Activated CD8-positive, alpha-beta memory T cell treated with anti-CD3 and anti-CD28 coated beads for 36 hours (primary cell): ENCODE measurements at regions not wholly inside any gene's neighbourhood (a gene's known extent, or its start where the extent isn't known, plus 50 kb on each side); places are given as distances from the start of the nearest gene placed in this dataset.
"Not testable (repeated sequence)": the region's sequence is repeated elsewhere in the genome, so short reads cannot be mapped to it uniquely, and the experiment has no call there.

ENCODE experiments used
- CTCF ChIA-PET: fragments of 350-600 bp; sonication (Branson Sonifier 250); formaldehyde crosslinking; loops from one replicate; lab custom pipeline; 2021; ENCODE audit warnings: antibody characterized with exemption; lab: Charles Lee
- POLR2A ChIA-PET: fragments of 350-600 bp; sonication (Branson Sonifier 250); formaldehyde crosslinking; loops from one replicate; lab custom pipeline; 2021; ENCODE audit warnings: antibody characterized with exemption; lab: Charles Lee

DNA sequence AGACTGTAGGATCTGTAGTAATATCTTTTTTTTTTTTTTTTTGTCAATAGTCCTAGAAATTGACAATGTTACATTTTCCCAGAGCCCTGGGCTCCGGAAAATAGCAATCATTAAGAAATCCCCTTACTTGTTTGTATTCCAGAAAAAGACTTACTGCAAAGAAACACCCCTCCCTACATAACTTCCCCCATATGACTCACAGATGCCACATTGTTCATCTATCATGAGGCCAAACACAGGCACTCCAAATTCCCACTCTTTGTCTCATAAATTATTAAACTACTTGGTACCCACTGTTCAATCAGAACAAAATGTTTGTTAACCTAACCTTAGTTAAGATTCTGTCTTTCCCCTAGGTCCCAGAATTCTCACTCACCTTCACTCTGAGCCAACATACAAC, 53.5 kb downstream of the TEX51 start:
- ChIA-PET POLR2A (no interaction called here), CTCF (no interaction called here)

DNA sequence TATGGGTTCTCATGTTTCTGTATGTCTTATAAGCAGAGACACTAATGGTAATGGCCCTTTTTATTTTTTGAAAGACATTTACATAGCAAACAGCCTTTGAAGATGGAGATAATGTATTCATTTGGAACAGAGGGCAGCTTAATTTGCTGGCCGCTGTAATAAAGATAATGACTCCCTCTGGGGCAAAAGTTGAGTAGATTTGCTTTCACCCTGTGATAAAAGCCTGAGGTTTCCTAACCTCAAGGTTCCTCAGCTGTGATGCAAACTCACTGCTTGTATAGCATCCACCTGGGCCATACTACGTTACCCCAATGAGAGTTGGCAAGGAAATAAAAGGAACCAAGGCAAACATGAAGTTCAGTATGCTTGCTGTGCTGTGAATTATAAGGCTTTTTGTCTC, 54.8 kb downstream of the TEX51 start:
- POLR2A ChIA-PET = no interaction called here
- CTCF ChIA-PET = no interaction called here

DNA sequence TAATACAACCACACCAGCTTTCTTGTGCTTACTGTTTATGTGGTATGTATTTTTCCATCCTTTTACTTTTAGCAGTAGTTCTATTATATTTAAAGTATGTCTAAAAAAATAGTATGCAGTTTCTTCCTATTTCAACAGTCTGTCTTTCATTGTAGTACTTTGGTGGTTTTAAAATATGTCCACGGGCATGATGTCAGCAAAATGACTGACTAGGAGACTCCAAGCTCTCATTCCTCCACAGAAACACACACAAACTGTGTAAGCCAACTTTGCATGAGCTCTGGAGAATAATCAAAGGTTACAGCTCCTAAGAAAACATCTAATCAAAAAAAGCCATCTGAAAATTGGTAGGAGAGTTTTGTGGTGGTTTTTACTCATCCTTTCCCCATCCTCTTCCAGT, 56.1 kb downstream of the TEX51 start:
- CTCF ChIA-PET = no interaction called here

DNA sequence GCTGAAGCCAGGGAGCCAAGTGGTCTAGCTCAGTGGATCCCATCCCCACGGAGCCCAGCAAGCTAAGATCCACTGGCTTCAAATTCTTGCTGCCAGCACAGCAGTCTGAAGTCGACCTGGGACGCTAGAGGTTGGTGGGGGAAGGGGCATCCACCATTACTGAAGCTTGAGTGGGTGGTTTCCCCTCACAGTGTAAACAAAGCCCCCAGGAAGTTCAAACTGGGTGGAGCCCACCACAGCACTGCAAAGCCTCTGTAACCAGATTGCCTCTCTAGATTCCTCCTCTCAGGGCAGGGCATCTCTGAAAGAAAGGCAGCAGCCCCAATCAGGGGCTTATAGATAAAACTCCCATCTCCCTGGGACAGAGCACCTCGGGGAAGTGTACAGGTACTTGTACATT, 58.1 kb downstream of the TEX51 start:
- CTCF ChIA-PET, POLR2A ChIA-PET: not testable (repeated sequence)

More for the DNA sequence above, 56.1 kb downstream of the TEX51 start:
- POLR2A ChIA-PET = no interaction called here

DNA sequence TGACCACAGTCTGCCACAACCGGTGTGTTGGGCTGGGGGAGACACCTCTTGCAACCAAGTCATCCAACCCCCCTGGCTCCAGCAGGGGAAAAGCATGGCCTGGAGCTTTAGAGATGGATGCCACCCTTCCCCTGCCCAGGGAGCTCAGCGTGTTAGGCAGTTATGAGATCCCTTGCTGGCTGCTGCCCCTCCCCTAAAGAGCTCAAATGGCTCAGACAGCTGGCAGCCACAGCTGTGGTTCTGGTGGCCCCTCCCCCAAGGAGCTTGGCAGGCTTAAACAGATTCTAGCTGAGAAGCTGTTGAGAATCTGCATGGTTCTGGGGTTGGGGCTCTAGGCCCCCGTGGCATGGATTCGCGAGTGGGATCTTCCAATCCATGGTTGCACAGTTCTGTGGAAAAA, 64.7 kb downstream of the TEX51 start:
- POLR2A ChIA-PET = no interaction called here
- CTCF ChIA-PET = no interaction called here

DNA sequence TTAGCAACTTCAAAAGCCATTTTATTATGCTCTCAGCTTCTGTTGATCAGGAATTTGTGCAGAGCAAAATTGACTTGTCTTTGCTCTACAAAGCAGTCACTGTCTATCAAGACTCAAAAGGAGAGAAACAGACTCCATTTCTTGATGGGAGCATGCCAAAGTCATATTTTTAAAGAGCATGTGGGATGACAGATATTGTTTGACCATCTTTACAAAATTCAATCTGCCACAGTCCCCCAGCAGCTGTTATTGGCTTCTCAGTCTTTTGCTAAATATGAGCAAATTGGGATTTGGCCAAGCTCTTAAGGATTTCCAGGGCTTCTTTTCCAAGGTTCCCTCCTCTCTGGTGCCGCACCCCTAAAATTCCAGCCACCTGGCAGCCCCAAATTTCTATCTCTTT, 67.9 kb downstream of the TEX51 start:
- POLR2A ChIA-PET = no interaction called here
- CTCF ChIA-PET = no interaction called here

DNA sequence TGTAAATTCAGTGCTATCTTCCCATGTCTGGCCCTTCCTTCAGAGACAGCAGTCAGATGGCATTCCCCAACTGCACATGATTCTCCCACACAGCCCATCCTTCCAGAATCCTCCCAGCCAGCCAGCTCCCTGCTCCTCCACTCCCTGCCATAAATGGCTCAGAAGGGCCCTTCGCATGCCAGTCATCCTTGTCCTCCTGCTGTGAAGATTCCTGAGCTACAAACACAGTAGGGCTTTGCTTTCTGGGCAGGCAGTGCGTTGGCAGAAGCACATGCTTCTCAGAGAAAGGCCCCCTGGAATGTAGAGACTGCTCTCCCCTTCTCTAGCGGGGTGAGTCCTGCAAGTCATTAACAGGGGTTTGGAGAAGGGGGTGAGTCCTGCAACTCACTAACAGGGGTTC, 71.9 kb downstream of the TEX51 start:
- ChIA-PET CTCF (no interaction called here), POLR2A (no interaction called here)

DNA sequence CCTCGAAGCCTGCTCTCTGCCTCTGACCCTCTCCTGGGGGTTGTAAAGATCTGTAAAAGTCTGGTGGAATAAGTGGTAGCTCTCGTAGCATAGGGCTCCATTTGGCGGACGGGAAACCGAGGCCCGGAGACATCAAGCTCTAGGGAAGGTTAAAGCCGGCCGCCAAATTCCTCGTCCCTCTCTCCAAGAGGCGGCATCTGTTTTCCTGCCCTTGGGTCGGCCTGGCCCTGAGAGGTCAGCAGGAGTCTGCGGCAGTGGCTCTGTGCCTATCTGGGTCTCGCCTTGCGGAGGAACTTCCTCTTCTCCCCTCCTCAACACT, 72.4 kb downstream of the TEX51 start:
- ChIA-PET POLR2A (no interaction called here), CTCF (interaction anchor here (1.3 to 1.7 kb wide), 2 partner anchors 82 to 443 kb away, joined by 3 read pairs; no protein-coding TSS in a partner anchor)

DNA sequence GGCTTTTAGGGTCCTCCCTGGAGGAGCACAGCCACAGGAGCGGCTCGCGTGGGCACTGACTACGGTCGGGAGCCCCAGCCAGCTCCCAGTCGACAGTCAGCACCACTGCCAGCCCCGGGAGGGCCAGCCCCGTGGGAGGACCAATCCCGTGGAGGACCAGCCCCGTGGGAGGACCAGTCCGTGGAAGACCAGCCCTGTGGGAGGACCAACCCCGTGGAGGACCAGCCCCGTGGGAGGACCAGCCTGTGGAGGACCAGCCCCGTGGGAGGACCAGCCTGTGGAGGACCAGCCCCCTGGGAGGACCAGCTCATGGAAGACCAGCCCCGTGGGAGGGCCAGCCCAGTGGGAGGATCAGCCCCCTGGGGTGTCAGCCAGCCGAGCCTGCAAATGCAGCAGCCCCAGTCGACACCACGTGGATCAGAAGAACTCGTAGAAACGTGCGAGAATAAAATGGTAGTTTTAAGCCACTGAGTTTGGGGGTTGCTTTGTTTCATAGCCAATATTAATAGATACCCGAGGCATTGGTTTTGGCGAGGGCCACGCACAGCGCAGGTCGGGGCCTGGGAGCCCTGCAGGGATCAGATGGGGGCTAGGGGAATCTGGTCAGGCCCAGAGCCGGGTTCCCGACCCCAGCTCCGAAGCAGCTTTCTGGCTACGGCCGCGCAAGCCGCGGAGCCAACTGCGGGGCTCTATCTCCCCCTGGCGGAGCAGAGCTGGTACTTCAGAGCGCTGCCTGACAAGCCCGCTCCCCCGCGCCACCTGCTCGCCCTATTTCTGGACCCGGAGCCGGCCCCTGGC, 73.0 kb downstream of the TEX51 start:
- ChIA-PET POLR2A (no interaction called here), CTCF (interaction anchor here (0.9 to 1.7 kb wide), 4 partner anchors 78 to 443 kb away, joined by 3 to 4 read pairs (median 3); no protein-coding TSS in a partner anchor)

DNA sequence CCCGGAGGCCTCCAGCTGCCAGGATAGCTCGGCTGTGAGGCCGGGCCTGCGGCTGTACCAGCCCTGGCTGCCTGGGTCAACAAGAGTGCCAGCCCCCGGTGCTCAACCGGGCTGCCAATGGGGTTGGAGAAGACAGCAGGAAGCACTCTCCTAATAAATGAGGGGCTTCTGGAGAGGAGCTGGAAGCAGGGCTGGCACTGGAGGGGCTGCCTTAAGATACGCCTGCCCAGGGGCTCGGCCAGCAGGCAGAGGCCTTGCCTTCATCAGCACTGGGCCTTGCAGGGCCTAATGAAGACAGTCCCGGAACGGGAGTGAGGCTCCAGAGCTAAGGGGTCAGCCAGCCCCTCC, 73.6 kb downstream of the TEX51 start:
- ChIA-PET POLR2A (no interaction called here), CTCF (interaction anchor here (0.6 to 1.7 kb wide), 5 partner anchors 78 to 1597 kb away, joined by 3 to 4 read pairs (median 3); no protein-coding TSS in a partner anchor)

DNA sequence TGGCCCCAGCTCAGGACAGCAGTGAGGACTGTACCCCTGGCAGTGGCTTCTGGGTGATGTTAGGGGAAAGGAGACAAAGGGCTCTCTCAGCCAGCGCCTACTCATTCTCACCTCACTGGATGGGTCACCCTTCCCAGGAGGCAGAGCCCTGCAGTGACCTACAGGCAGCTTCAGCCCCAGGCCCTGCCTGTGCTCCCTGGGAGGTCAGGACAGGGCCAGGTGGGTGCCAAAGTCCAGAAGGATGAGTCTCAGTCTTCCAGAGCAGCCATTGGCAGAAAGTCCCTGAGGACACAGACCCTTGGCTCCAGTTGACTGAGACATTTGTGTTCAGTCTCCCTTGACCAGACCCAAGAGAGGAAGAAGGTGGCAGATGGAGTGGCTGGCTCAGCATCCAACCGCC, 75.1 kb downstream of the TEX51 start:
- ChIA-PET CTCF (no interaction called here), POLR2A (no interaction called here)

DNA sequence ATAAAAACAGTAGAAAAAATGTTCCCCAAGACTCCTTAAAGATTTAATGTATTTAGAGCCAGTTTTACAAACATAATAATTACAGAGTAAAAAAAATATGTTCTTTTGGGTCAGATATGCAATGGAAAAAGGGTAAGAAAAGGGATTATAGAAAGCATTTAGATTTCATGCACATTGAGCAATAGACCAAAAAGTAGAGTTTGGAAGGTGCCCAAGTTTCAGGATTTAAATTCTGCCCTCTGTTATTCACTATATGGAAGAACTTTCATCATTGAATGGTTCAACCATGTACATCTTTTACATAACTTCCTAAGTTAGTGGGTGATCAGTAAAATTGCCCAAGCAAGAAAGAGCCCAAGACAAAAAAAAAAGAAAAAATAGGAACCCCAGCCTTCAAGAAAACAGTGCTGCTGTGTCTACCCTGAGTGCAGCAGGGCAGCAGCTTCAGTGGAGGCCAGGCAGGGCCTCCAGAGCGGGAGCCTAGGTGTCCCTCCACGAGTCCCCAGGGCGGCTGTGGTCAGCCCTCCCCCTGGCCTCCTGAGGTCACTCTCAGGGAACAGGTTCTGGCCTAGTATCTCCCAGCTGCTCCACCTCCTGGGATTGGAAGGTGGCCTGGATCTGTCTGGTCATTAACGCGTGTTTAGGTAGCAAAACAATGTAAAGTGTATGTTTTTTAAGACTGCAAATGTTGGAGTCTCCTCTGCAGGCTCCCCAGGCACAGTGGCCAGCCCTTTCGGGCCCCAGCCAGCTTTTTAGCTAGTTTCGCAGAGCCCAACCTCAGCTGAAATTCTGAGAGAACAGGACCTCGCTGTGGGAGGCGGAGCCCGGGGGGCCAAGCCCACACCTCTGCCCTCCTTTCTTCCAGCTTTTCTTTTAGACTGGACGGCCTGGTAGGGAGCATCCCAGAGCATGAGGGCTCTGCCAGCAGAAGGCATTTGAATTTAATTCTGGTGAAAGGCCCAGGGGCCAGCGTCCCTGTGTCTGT, 77.3 kb downstream of the TEX51 start:
- ChIA-PET CTCF (no interaction called here), POLR2A (no interaction called here)

DNA sequence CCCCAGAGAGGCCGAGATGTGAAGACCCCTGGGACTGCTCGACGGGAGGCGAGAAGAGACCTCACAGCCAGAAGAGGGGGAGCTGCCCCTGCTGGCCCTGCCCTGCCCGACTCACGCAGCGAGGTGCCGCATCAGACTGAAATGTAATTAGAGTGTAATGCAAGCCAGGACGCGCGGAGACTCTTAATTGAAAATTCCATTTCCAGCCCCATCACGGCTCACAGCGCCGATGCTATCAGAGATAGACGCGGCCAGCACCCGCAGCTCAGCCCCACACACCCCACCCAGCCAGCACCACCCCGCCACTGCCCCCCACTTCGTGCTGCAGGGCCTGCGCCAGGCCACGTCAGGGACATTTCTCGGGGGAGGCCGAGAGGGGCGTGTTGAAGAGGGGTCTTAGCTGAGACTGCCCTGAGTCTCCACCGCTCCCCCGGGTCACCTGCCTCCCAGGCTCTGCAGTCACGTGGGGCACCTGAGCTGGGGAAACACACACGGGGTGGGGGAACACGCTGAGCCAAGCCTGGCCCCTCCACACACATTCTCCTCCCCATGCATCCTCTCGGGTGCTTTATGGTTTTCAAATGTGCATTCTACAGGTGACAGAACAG, 78.1 kb downstream of the TEX51 start:
- ChIA-PET POLR2A (no interaction called here), CTCF (no interaction called here)

DNA sequence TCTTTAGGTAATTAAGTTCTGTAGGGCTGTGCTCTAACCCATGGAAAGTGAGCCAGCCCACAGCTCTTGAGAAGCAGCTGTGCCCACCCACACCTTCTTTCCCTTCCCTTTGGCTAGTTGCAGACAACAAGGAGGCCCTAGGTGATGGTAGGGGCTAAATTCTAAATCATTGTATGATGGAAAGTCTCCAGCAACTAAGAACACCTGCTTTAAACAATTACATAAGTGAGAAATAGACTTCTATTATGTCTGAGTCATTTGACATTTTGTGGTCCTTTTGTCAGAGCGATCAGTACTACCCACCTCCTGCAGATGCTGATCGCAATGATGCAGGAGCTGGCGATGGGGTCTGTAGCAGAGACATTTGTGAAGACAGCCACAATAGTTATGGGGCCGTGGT, 79.6 kb downstream of the TEX51 start:
- ChIA-PET CTCF (interaction anchor here (0.5 to 1.3 kb wide), 2 partner anchors 72 to 200 kb away, joined by 3 read pairs; no protein-coding TSS in a partner anchor), POLR2A (no interaction called here)

DNA sequence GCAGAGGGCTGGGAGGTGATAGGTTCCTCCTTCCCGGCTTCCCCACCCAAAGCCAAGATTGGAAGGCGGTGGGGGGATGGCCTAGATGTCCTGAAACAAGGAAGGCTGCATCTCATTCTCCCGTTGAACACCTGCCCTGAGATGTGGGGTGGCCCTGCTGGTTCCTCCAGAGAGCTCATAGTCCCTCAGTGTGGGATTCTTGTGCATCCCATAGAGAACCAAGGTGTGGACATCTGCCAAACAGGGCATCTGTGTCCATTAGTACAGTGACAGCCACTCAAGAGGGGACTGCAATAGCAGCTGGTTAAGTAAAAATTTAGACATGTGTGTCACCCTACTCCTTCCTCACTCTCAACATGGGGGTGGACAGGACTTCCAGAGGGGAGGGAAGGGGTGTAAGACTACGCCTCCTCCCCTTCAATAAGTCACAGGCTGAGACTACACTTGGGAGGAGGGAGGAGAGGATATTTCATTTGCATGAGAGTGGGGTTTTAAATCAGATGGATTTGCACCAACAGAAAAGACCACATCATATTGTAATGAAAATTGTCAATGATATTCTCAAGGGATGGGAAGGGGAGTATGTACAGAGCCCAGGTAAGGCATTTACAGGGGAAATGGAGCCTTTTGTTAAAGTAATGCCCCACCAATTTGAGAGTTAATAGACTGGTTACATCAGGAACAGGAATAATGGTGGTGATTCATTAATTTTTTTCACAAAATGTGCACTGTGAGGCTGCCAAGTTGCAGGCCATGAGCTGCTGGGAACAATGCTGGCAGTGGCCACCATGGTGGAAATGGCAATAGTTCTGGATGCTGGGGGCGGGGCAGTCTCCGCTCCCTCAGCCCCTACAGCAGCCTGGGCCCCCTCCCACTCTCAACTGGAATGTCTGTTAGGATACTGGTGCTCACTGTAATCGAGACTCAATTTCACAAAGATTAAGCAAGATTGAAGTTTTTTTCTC, 80.6 kb downstream of the TEX51 start:
- POLR2A ChIA-PET = no interaction called here
- CTCF ChIA-PET = interaction anchor here (0.5 to 1.3 kb wide), 2 partner anchors 71 to 201 kb away, joined by 3 read pairs; no protein-coding TSS in a partner anchor

DNA sequence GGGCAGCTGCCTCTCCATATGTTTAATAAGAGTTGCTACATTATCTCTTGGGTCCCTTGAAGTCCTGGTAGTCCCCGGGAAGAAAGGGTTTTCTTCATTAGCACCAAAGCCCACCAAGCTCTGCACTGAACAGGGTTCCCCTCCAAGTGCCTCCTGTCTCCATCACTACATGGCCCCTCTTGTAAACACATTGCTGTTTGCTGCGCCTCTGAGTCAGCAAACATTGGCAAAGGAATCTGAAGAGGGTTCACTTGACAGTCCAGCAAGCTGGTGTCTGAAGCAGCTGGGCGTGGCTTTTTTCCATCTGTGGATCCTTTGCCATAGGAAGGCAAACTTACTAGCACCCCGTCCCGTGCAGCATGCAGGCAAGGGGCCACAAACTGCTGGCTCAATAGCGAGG, 82.8 kb downstream of the TEX51 start:
- ChIA-PET CTCF (no interaction called here), POLR2A (no interaction called here)

DNA sequence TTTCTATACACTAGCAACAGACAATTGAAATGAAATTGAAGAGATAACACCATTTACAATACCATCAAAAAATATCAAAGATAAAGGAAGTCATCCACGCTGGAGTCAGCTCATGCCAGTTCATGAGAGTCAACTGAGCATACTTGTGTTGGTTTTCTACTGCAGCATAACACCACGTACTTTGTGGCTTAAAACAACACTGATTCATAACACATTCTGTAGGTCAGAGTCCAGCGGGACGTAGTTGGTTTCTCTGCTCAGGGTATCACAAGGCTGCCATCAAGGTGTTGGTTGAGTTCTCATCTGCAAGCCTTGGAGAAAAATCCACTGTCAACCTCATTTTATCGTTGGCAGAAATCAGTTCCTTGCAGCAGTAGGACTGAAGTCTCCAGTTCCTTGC, 84.2 kb downstream of the TEX51 start:
- ChIA-PET POLR2A (no interaction called here), CTCF (no interaction called here)

DNA sequence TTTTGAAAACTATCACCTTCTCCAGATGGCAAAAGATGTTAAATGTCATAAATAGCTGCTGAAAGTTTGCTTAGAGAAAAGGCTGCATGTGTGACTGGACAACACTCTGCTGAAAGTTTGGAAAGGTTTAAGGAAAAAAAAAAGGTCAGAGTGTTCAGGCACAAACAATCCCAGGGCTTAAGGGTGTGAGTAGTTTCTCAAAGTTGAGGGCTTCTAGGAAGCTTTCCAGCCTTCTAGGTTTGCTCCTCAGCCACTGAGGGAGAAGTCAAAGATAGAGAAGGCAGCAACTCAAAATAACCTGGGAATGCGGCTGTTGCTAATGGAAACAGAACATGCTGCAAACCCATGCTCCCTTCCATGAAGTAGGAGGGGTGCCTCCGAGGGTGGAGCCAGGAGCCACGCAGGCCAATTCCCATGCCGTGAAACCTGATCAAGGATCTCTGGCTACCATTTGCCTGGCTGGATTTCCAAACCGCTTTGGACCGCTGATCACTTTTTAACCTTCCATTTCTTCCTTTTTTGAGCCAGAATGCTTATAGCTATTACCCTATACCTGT, 88.0 kb downstream of the TEX51 start:
- ChIA-PET POLR2A (no interaction called here), CTCF (no interaction called here)

DNA sequence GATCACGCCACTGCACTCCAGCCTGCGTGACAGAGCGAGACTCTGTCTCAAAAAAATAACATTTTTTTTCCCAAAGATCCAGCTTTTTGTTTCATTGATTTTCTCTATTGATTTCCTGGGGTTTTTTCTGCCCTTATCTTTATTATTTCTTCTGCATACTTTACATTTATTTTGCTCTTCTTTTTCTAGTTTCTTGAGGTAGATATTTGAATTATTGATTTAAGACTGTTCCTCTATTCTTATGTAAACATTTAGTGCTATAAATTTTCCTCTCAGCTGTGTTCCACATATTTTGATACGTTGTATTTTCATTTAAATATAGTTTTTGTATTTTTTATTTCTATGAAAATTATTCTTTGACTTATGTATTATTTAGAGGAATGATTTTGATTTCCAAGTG, 89.8 kb downstream of the TEX51 start:
- CTCF ChIA-PET = no interaction called here

More for the DNA sequence above, 89.8 kb downstream of the TEX51 start:
- POLR2A ChIA-PET = no interaction called here
